HG03342 (cell line): ENCODE measurements at regions not wholly inside any gene's neighbourhood (a gene's known extent, or its start where the extent isn't known, plus 50 kb on each side); places are given as distances from the start of the nearest gene placed in this dataset.

Experiments used
- ATAC-seq: cut with Tn5 transposase; IDR thresholded peaks from one replicate; pipeline ENCODE4 v1.9.1; 2021; ENCODE audit warnings: mild to moderate bottlenecking, moderate library complexity; ENCODE audit not compliant: unreplicated experiment

GRCh38 chrX:26008691-26009090, 129.5 kb upstream of the MAGEB18 start:
- ATAC-seq = no peak

DNA sequence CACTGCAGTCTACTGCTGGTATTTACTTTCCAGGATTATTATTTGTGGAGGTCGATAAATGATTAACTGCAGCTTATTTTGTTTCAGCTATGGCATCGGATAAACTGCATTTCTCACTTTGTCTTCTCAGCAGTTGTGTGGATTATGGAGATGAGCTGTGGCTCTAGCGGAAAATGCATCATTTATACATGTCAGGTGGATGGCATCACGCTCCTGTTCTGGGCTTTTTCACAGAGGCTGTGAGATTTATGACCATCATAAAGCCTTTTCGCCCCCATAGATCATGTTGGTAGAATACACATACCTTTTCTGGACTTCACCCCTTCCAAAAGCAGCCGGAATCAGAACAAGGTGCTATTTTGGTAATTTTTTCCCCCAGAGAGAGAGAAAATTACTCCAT, 118.8 kb upstream of the MAGEB18 start:
- ATAC-seq = no peak

- no peak for ATAC-seq
Measured at GRCh38 chrX:26026179-26026578, 112.0 kb upstream of the MAGEB18 start.

DNA sequence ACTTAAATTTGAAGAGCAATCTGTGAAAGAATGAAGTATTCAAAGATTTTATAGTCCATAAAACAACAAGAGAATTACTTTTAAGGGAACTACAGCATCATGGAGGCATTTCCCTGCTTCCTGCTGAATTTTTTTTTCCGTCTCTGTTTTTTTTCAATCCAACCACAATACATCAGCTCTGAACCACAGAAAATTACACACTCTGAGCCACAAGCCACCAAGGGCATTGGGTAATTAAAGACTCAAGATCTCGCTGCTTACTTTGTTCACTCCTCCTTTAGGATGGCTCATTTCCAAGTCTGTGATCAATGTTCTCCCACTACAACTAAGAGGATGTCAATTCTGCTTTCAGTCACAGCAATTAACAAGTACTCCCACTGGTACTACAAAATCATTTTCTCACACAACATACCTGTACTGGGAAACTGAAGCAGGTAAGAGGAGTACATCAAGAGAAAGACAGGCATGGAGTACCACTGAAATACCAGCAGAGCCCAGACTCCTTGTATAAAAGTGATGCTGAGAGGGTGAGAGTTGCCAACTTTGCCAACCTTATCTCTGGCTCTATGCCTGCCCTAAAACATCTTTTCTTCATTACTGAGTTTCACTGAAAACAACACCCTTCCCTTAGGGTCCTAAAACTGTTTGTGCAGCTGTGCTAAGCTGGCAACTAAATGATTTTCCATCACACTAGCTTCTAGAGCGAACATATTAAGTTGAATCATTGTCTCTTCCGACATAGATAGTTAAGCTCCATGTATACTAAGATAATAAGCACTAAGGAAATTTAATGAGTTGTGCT, 105.8 kb upstream of the MAGEB18 start:
- no peak for ATAC-seq

- ATAC-seq = no peak
Measured at GRCh38 chrX:26037367-26037766, 100.8 kb upstream of the MAGEB18 start.

- ATAC-seq = no peak
Measured at GRCh38 chrX:26050099-26050498, 88.0 kb upstream of the MAGEB18 start.

DNA sequence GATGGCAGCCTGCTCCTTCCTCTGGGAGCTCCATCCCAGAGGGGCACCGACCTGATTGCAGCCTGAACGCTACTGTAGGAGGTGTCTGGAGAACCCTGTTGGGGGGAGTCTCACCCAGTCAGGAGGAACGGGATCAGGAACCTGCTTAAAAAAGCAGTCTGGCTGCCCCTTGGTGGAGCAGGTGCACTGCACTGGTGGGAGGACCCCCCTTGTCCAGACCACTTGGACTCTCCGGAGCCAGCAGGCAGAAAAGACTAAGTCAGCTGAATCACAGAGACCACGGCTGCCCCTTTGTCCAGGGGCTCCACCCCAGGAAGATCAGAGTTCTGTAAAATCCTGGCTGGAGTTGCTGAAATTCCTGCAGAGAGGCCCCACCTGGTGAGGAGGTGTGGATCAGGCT, 67.3 kb upstream of the MAGEB18 start:
- no peak for ATAC-seq

GRCh38 chrX:26071618-26072017, 66.5 kb upstream of the MAGEB18 start:
- no peak for ATAC-seq

DNA sequence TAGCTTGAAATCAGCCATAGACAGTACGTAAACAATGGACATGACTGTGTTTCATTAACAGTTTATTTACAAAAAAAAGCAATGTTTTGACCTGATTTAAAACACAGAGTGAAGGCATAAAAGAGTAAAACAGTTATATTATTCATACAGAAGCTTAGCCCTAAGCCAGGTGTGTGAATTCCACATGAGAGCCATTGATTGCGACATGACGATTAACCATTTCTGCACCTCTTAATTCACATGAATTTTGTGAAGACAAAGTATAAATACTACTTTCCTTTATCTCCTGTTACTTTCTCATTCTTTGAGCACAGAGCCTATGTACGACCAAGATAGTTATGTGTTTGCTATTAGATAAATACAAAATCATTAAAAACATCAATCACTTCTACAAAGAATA, 55.0 kb upstream of the MAGEB18 start:
- ATAC-seq = no peak
